Inflammatory macrophage treated with lipopolysaccharide for 4 hours (primary cell): ENCODE measurements at regions not wholly inside any gene's neighbourhood (a gene's known extent, or its start where the extent isn't known, plus 50 kb on each side); places are given as distances from the start of the nearest gene placed in this dataset.

Experiments used
- DNase-seq: peaks from one replicate; pipeline ENCODE4 v3.0.0-alpha.2; 2020

DNA sequence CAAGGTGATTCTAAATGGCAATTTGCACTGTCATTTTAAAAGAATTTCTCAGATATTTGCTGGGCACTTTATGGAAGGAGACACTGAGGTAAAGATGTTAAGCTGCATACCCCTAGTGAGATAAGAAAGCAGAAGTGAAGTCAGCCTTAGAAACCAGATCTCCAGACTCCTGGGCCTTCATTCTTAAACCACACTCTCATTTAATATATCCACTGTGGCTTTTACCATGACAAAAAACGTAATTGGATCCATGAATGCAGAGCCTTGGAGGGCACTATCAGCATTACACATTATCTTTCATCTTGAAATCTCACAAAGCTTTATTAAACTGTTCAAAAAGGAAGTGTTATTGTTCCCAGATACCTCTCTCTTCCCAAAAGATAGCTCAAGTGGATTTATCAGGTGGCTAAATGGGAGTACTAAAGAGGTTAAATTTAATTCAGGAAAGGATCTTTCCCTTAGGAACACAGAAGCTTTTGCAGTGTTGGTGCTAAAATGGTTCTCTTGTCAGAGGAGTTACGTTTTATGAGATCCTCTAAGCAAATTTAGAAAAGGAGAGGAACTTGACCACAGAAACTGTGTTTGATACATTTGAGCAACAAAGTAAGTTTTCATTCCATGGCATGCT, 1060.4 kb downstream of the EFNB2 start:
- no peak for DNase-seq

GRCh38 chr13:105471673-105472072, 1063.8 kb downstream of the EFNB2 start:
- DNase-seq, result no peak

GRCh38 chr13:105466376-105466775, 1069.1 kb downstream of the EFNB2 start:
- no peak for DNase-seq

GRCh38 chr13:105465745-105466144, 1069.7 kb downstream of the EFNB2 start, which contains the start of gene DAOA:
Gene DAOA, plus strand, starts transcription at chr13:105466045.
- no peak for DNase-seq

DNA sequence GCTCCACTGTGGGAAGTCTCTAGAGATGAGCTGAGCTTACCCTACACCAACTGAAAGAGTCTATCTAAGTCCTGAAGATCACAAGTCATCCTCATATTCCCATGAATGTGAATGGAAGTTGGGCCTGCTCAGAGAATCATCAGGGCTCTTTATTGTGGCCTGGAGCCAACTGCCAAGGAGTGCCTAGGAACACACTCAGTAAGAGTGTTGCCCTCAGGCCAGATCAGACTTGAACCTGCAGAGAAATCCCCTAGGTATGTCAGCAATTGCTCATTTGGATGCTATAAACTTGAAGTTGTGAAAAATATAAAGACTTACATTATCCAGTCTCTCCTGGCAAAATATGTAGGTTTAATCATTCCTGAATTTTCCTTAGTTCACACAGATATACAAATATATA, 1070.2 kb downstream of the EFNB2 start:
- DNase-seq, result no peak

DNA sequence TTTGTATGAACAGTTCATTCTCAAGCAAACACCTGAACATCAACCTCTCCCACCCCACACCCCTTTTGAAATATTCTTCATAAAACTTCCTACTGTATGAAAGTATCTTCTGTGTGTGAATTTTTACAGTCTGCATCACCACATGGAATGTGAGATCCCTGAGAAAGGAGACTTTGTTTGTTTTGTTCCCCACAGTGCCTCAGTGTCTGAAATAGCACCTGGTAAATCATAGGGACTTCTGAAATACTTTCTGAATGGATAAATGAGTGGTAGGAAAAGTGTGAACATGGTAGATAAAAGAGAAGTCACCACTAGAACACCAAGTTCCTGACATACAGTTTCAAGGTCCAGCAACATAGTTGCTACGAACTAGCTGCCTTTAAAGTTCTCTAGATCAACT, 1071.2 kb downstream of the EFNB2 start:
- no peak for DNase-seq

- DNase-seq, result no peak
These were observed 1072.4 kb downstream of the EFNB2 start for GRCh38 chr13:105463011-105463501.

- DNase-seq, result no peak
These were observed 1073.4 kb downstream of the EFNB2 start for GRCh38 chr13:105462098-105462497.

DNA sequence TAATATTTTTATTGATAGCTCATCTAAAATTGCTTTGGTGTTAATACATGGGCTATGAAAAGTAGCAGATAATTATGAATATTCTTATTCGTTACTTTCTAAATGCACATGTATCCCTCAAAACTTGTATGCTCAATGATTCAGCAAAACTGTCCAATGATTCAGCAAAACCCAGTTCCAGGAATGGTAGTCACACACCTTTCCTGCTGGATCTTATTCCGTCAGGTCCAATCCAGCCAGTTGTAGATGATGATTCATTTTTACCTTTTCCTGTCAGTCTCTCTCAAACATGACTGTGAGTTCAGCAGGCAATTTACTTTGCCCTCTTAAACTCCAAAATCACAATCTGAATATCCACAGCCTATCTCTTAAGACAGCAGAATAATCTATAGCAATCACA, 1082.6 kb downstream of the EFNB2 start:
- DNase-seq, result no peak

DNA sequence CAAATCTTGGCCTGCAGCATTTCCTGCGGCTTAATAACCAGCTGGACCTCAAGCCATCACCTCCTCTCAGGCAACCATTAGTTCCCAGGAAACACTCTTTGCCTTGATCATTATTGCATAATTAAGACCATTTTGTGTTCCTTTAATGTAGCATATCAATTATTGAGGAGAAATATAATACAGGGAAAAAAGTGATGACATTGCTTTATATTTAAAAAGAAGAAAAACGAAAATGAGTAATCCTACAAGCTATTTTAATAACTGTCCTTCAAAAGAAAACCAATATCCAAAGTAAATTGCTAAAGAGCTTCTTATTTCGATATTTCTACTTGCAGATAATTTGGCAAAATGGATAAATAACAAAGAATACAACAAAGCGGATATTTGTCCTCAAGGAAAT, 1084.7 kb downstream of the EFNB2 start:
- DNase-seq, result no peak

DNA sequence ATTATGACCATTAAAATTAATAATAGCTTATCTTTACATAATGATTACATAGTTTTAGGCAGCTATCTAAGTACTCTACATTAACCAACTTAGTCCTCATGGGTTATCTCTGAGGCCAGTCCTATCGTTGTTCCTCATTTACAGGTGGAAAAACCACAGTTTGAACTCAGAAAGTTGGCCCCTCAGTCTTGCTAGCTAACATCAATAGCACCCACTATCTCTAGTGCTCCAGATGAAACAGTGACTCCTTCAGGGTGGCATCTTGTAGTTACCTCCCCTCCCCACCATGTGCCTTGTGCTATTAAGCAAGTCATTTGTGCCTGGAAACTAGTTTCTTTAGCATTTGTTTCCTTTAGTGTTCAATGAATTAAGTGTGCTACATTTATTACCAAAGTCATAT, 1086.7 kb downstream of the EFNB2 start:
- no peak for DNase-seq

GRCh38 chr13:105446197-105446596, 1089.3 kb downstream of the EFNB2 start:
- no peak for DNase-seq

GRCh38 chr13:105445796-105446195, 1089.7 kb downstream of the EFNB2 start:
- no peak for DNase-seq

DNA sequence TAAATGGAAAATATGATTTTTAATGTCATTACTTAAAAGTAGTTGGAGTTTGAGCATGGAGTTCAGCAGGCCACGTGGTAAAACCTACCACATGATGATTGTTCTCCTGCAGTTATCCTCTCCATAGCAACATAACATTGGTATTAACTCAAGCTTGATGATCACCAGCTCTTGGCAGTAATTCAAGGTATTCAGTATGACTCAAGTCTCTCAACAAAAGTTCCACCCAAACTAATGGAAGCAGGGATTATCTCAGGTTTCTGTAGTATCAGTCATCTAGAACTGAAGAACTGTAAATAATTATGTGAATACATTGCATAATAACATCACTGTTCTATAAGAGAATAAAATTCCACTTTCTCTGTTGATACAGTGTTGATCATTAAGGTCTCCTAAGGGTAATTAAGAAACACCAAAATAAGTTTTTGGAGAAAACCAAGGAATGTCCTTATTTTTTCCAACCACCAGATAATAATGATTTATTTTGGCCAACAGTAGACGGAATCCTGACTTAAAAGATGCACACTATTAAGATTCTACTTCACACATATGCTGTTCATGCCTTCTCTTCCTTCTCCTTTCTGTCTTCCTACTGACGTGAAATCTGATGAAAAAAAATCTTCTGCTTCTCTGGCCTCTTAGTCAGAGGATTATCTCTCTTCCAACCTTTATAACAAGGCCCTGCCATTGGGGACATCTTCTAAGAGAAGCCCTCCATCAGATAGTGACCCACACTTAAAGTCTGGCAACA, 1092.3 kb downstream of the EFNB2 start:
- no peak for DNase-seq

GRCh38 chr13:105442040-105442439, 1093.4 kb downstream of the EFNB2 start:
- no peak for DNase-seq

GRCh38 chr13:105441051-105441750, 1094.3 kb downstream of the EFNB2 start:
- no peak for DNase-seq

- DNase-seq, result no peak
These were observed 1098.5 kb downstream of the EFNB2 start for GRCh38 chr13:105436943-105437342.

DNA sequence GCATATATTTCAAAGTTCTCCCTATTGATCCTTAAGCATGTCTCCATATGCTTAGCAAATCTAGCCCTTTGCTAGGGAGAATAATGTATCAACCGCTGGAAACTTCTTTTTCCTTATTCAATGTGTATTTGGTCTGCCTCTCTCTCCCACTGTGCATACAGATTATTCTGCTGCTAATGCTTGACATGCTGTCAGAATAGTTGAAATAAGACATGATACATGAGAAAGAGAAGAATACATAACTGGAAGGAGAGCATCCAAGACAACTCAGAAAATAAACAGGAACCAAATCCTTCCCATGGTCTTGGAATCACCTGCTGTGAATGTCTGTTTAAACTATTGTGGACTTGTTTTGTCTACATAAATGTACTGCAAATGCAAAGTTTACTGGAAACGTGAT, 1103.0 kb downstream of the EFNB2 start:
- DNase-seq, result no peak

DNA sequence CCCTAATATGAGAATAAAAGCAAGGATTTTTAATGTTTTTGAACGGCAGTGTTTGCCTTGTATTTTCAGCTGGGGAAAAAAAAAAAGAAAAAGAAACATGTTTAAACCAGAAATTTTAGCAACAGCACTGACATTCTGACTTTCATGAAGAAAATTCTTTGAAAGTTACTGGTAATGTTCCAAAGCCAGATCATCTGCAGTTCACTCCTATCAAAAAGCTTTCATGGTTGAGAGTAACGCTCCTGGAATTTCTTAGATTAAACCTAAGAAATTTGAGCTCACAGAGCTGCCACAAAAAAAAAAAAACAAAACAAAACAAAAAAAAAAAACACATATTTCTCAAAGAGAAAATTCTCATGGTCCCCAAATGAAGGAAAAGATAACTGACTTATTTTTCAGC, 1106.7 kb downstream of the EFNB2 start:
- DNase-seq, result no peak

DNA sequence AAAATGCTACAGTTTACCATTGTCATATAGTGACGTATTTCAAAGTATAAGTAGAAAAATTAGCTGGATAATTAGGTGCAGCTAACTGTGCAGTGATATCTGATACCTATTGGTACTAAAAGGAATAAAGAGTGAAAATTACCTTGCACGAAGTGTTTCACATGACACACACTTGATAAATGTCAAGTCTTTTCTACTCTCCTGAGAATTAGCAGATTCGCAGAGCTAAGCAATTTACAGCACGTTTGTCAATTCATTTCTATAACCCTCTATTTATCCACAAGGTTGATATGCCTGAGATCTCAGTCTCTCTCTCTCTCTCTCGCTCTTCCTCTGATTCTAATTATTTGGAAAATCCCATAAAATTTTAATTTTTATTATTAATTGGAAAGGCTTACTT, 1109.0 kb downstream of the EFNB2 start:
- DNase-seq, result no peak

GRCh38 chr13:105414639-105415038, 1120.8 kb downstream of the EFNB2 start:
- no peak for DNase-seq

DNA sequence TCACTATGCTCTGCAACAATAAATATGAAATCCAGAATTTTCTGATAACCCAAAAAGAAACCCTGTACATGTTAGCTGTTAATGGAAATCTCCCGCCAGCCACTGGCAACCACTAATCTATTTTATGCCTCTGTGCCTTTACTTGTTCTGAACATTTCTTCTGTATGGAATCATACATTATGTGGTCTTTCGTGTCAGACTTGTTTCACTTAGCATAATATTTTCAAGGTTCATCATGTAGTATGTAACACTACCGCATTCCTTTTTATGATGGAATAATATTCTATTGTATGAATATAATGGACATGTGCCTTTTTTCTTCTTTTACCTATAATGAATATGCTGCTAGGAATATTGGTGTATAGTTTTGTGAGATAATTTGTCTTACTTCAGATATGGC, 1123.3 kb downstream of the EFNB2 start:
- DNase-seq, result no peak

GRCh38 chr13:105410602-105411001, 1124.9 kb downstream of the EFNB2 start:
- peak; percentile 19 for DNase-seq

GRCh38 chr13:105406551-105406950, 1128.9 kb downstream of the EFNB2 start:
- DNase-seq, result no peak
